Uterus (tissue), 3 donors: ENCODE measurements at regions not wholly inside any gene's neighbourhood (a gene's known extent, or its start where the extent isn't known, plus 50 kb on each side); places are given as distances from the start of the nearest gene placed in this dataset.

Experiments used
- DNase-seq, 2 donors: peaks; one replicate each; pipeline ENCODE4 v3.0.0-alpha.2; 2019 to 2020
- H3K27ac ChIP-seq, 2 donors: fragments of 200-600 bp; sonication (generic); 1 replicate in 1 of 2; 2 replicates in 1 of 2; pipeline ENCODE4 v1.5.1; 2016 to 2018
- H3K27me3 ChIP-seq, 2 donors: fragments of 200-600 bp; sonication (generic); one replicate each; pipeline ENCODE4 v1.5.1; 2018 to 2019; ENCODE audit warnings: control low read depth in 1 of 2
- H3K36me3 ChIP-seq, 2 donors: fragments of 200-600 bp; sonication (generic); one replicate each; pipeline ENCODE4 v1.5.1; 2019; ENCODE audit warnings: control low read depth in 1 of 2
- H3K4me1 ChIP-seq, 2 donors: fragments of 200-600 bp; sonication (generic); one replicate each; pipeline ENCODE4 v1.5.1; 2018 to 2019; ENCODE audit warnings: control low read depth in 1 of 2
- H3K4me3 ChIP-seq, 2 donors: fragments of 200-600 bp; sonication (generic); 1 replicate in 1 of 2; 2 replicates in 1 of 2; pipeline ENCODE4 v1.5.1; 2018 to 2019; ENCODE audit warnings: mild to moderate bottlenecking in 1 of 2
- H3K9me3 ChIP-seq, 2 donors: fragments of 200-600 bp; sonication (generic); one replicate each; pipeline ENCODE4 v1.5.1; 2019; ENCODE audit warnings: control low read depth in 1 of 2
- CTCF ChIP-seq, 4 experiments: fragments of 200-600 bp in 2 of 4; fragments of 450-650 bp in 2 of 4; sonication (generic) in 2 of 4; IDR thresholded peaks; one replicate each; pipeline ENCODE4 v1.5.1; 2016 to 2019; ENCODE audit warnings: antibody characterized with exemption in 4 of 4, mild to moderate bottlenecking in 2 of 4, moderate library complexity in 1 of 4
- POLR2A ChIP-seq, 2 donors: fragments of 450-650 bp; IDR thresholded peaks; one replicate each; pipeline ENCODE4 v1.6.1; 2016; ENCODE audit warnings: antibody characterized with exemption in 2 of 2, mild to moderate bottlenecking in 1 of 2, moderate library complexity in 1 of 2
- intact Hi-C: fragments of 100-400 bp; cut with DNase I; formaldehyde crosslinking; loops from one replicate; pipeline ENCODE4 v1.15.1; 2023; ENCODE audit warnings: low total_unique reads
- donor health status: DM: yes; HTN: yes; CAD: no.

DNA sequence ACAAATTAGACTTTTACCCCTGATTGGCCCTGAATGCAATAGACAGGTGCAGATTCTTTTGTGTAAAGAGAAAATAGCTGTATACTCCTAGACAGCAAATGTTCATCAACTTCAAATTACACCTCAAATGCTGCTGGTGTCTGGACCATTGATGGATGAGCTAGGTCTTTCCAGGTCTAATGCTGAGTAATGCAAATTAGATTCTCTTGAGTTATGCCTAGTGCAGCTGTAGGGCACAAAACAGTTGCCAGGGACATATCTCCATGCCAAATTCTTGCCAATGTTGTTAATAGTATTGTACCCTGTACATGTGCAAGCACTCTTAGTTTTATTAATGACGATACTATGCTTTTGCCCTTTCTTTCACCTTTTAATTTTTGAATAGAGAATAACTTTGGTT, 72.3 kb upstream of the CNTLN start:
- Histone ChIP-seq H3K27me3 (no peaks in the 10 kb centered on the region), H3K9me3 (no peaks in the 10 kb centered on the region), H3K27ac (no peak overlapping the region), H3K4me3 (no peak overlapping the region), H3K36me3 (no peaks in the 10 kb centered on the region), H3K4me1 (no peaks in the 10 kb centered on the region)
- intact Hi-C loops, result no loop called here
- TF ChIP-seq POLR2A (IDR thresholded peaks at IDR 0.05) (no peak), CTCF (IDR thresholded peaks at IDR 0.05) (no peak)
- DNase-seq, result no peak

GRCh38 chr9:17060450-17060849, 74.4 kb upstream of the CNTLN start:
- intact Hi-C loops, result no loop called here
- no peaks in the 10 kb centered on the region for H3K9me3 ChIP-seq
- no peak for DNase-seq
- no peaks in the 10 kb centered on the region for H3K36me3 ChIP-seq
- H3K27ac ChIP-seq, result no peak overlapping the region
- H3K4me3 ChIP-seq, result no peak overlapping the region
- no peaks in the 10 kb centered on the region for H3K27me3 ChIP-seq
- no peaks in the 10 kb centered on the region for H3K4me1 ChIP-seq
- TF ChIP-seq CTCF (IDR thresholded peaks at IDR 0.05) (no peak), POLR2A (IDR thresholded peaks at IDR 0.05) (no peak)

GRCh38 chr9:17059465-17059864, 75.4 kb upstream of the CNTLN start:
- H3K36me3 ChIP-seq, result no peaks in the 10 kb centered on the region
- H3K4me3 ChIP-seq, result no peak overlapping the region
- H3K27ac ChIP-seq, result no peak overlapping the region
- H3K4me1 ChIP-seq, result no peaks in the 10 kb centered on the region
- TF ChIP-seq CTCF (IDR thresholded peaks at IDR 0.05) (no peak), POLR2A (IDR thresholded peaks at IDR 0.05) (no peak)
- DNase-seq, result no peak
- H3K9me3 ChIP-seq, result no peaks in the 10 kb centered on the region
- intact Hi-C loops, result no loop called here
- H3K27me3 ChIP-seq, result no peaks in the 10 kb centered on the region

DNA sequence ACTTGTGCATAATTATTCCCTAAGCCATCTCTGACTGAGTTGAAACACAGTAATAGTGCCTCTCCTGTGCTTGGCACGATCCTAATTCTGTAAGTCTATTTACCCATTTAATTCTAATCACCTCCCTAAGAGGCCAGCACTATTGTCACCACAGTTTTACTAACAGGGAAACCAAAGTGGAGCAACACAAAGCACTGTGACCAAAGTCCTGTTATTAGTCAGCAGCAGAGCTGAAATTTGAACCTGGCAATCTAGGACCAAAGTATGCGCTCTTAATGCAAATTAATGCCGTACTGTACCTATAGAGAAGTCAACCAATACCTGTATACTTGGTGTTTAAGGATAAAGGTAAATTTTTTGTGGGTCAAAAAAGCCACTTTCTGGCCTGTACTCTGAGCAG, 77.1 kb upstream of the CNTLN start:
- DNase-seq, result no peak
- Histone ChIP-seq H3K27me3 (no peaks in the 10 kb centered on the region), H3K9me3 (no peaks in the 10 kb centered on the region), H3K4me1 (no peaks in the 10 kb centered on the region), H3K36me3 (no peaks in the 10 kb centered on the region), H3K27ac (no peak overlapping the region), H3K4me3 (no peak overlapping the region)
- intact Hi-C loops, result no loop called here
- no peak for TF ChIP-seq POLR2A (IDR thresholded peaks at IDR 0.05)

DNA sequence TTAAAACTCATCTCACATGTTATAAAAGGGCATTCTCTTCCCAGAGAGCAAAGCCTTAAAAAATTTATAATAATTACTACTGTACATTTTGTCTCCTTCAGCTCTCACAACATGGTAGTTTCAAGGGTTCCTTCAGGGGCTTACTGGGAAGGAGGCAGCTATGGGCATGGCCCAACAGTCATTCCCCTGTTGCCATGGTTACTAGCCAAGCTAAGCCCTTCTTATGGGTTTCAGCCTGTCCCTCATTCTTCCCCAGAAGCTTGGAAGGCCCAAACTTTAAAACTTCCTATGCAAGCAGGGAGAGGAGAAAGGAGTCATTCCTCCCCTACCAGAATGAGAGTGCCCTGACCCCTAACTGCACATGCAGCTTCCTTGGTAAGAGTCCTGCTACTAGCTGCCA, 82.2 kb upstream of the CNTLN start:
- H3K27ac ChIP-seq, result no peak overlapping the region
- intact Hi-C loops, result no loop called here
- H3K36me3 ChIP-seq, result no peaks in the 10 kb centered on the region
- DNase-seq, result no peak
- no peak for TF ChIP-seq CTCF (IDR thresholded peaks at IDR 0.05)
- no peaks in the 10 kb centered on the region for H3K4me1 ChIP-seq
- H3K4me3 ChIP-seq, result no peak overlapping the region
- no peaks in the 10 kb centered on the region for H3K9me3 ChIP-seq
- no peaks in the 10 kb centered on the region for H3K27me3 ChIP-seq

GRCh38 chr9:17045381-17045940, 89.4 kb upstream of the CNTLN start:
- Histone ChIP-seq H3K36me3 (no peaks in the 10 kb centered on the region), H3K4me3 (no peak overlapping the region), H3K27me3 (no peaks in the 10 kb centered on the region), H3K9me3 (no peaks in the 10 kb centered on the region), H3K4me1 (no peaks in the 10 kb centered on the region), H3K27ac (no peak overlapping the region)
- TF ChIP-seq POLR2A (IDR thresholded peaks at IDR 0.05) (no peak), CTCF (IDR thresholded peaks at IDR 0.05) (no peak)
- intact Hi-C loops, result no loop called here
- DNase-seq, result no peak
